GM19238 (cell line): ENCODE measurements at regions not wholly inside any gene's neighbourhood (a gene's known extent, or its start where the extent isn't known, plus 50 kb on each side); places are given as distances from the start of the nearest gene placed in this dataset.
A peak's percentile ranks its signal among the peaks of the same experiment; 100 is the strongest.
"Not testable (repeated sequence)": the region's sequence is repeated elsewhere in the genome, so short reads cannot be mapped to it uniquely, and the experiment has no call there.

Source experiments
- DNase-seq: peaks from one replicate; pipeline ENCODE4 v3.0.0; 2011; ENCODE audit warnings: low spot score; ENCODE audit not compliant: insufficient read length

- no peak for DNase-seq
Measured at GRCh38 chr5:143634689-143635088, 177.3 kb upstream of the HMHB1 start.

GRCh38 chr5:143629871-143630659 is 181.9 kb upstream of the HMHB1 start:
- DNase-seq = no peak

- DNase-seq = not testable (repeated sequence)
Measured at GRCh38 chr5:143625048-143625447, 186.9 kb upstream of the HMHB1 start.

GRCh38 chr5:143624465-143624864 is 187.5 kb upstream of the HMHB1 start:
- no peak for DNase-seq

- DNase-seq = no peak
Measured at GRCh38 chr5:143619040-143619439, 192.9 kb upstream of the HMHB1 start.

GRCh38 chr5:143618141-143618540 is 193.8 kb upstream of the HMHB1 start:
- DNase-seq = no peak

- DNase-seq = no peak
Measured at GRCh38 chr5:143614831-143615230, 197.1 kb upstream of the HMHB1 start.

- DNase-seq = no peak
Measured at GRCh38 chr5:143613329-143613728, 198.6 kb upstream of the HMHB1 start.

GRCh38 chr5:143610946-143611345 is 201.0 kb upstream of the HMHB1 start:
- no peak for DNase-seq

GRCh38 chr5:143606043-143606752 is 202.7 kb upstream of the NR3C1 start:
- DNase-seq = peak; percentile 18

- DNase-seq = no peak
Measured at GRCh38 chr5:143605403-143606005, 202.0 kb upstream of the NR3C1 start.

- DNase-seq = no peak
Measured at GRCh38 chr5:143601917-143602333, 198.4 kb upstream of the NR3C1 start.

GRCh38 chr5:143601357-143601756 is 197.9 kb upstream of the NR3C1 start:
- no peak for DNase-seq

- no peak for DNase-seq
Measured at GRCh38 chr5:143600396-143601075, 197.1 kb upstream of the NR3C1 start.

- DNase-seq = no peak
Measured at GRCh38 chr5:143599474-143599873, 196.0 kb upstream of the NR3C1 start.

- DNase-seq = no peak
Measured at GRCh38 chr5:143596824-143597223, 193.3 kb upstream of the NR3C1 start.

GRCh38 chr5:143594902-143595818 is 191.7 kb upstream of the NR3C1 start:
- no peak for DNase-seq

- no peak for DNase-seq
Measured at GRCh38 chr5:143593723-143594122, 190.2 kb upstream of the NR3C1 start.

GRCh38 chr5:143592648-143593047 is 189.2 kb upstream of the NR3C1 start:
- DNase-seq = peak; percentile 24

GRCh38 chr5:143588933-143589662 is 185.6 kb upstream of the NR3C1 start:
- no peak for DNase-seq
